GM21619 (cell line): ENCODE measurements at regions not wholly inside any gene's neighbourhood (a gene's known extent, or its start where the extent isn't known, plus 50 kb on each side); places are given as distances from the start of the nearest gene placed in this dataset.
A peak's percentile ranks its signal among the peaks of the same experiment; 100 is the strongest.
"Not testable (repeated sequence)": the region's sequence is repeated elsewhere in the genome, so short reads cannot be mapped to it uniquely, and the experiment has no call there.

ENCODE experiments used
- ATAC-seq: cut with Tn5 transposase; IDR thresholded peaks from one replicate; pipeline ENCODE4 v1.9.1; 2021; ENCODE audit not compliant: unreplicated experiment

GRCh38 chr6:82573254-82573972, 209.8 kb downstream of the TPBG start:
- ATAC-seq: no peak

GRCh38 chr6:82576284-82576683, 212.7 kb downstream of the TPBG start:
- ATAC-seq: no peak

- ATAC-seq: no peak
Observed at GRCh38 chr6:82584194-82584695, 220.6 kb downstream of the TPBG start.

- no peak for ATAC-seq
Observed at GRCh38 chr6:82584856-82585255, 221.2 kb downstream of the TPBG start.

GRCh38 chr6:82588020-82588419, 224.4 kb downstream of the TPBG start:
- no peak for ATAC-seq

- no peak for ATAC-seq
Observed at GRCh38 chr6:82588859-82589412, 225.3 kb downstream of the TPBG start.

- ATAC-seq: peak; percentile 72
Observed at GRCh38 chr6:82589509-82590206, 226.0 kb downstream of the TPBG start.

GRCh38 chr6:82597201-82597600, 233.6 kb downstream of the TPBG start:
- no peak for ATAC-seq

- no peak for ATAC-seq
Observed at GRCh38 chr6:82602776-82603175, 239.2 kb downstream of the TPBG start.

GRCh38 chr6:82603871-82604270, 240.3 kb downstream of the TPBG start:
- no peak for ATAC-seq

GRCh38 chr6:82607998-82608725, 244.5 kb downstream of the TPBG start:
- no peak for ATAC-seq

GRCh38 chr6:82608781-82609180, 245.2 kb downstream of the TPBG start:
- no peak for ATAC-seq

- ATAC-seq: no peak
Observed at GRCh38 chr6:82611751-82612150, 248.1 kb downstream of the TPBG start.

- ATAC-seq: no peak
Observed at GRCh38 chr6:82612475-82613039, 248.9 kb downstream of the TPBG start.

GRCh38 chr6:82614518-82614917, 250.9 kb downstream of the TPBG start:
- no peak for ATAC-seq

- ATAC-seq: no peak
Observed at GRCh38 chr6:82616386-82617028, 252.9 kb downstream of the TPBG start.

GRCh38 chr6:82617648-82618047, 254.0 kb downstream of the TPBG start:
- ATAC-seq: no peak

GRCh38 chr6:82619573-82619972, 256.0 kb downstream of the TPBG start:
- no peak for ATAC-seq

- no peak for ATAC-seq
Observed at GRCh38 chr6:82622461-82622860, 258.8 kb downstream of the TPBG start.

- no peak for ATAC-seq
Observed at GRCh38 chr6:82624251-82624650, 260.6 kb downstream of the TPBG start.

GRCh38 chr6:82626946-82627345, 263.3 kb downstream of the TPBG start:
- ATAC-seq: not testable (repeated sequence)
